GM21825 (cell line): ENCODE measurements at regions not wholly inside any gene's neighbourhood (a gene's known extent, or its start where the extent isn't known, plus 50 kb on each side); places are given as distances from the start of the nearest gene placed in this dataset.

ENCODE experiments used
- ATAC-seq: cut with Tn5 transposase; IDR thresholded peaks from one replicate; pipeline ENCODE4 v1.9.1; 2021; ENCODE audit warnings: mild to moderate bottlenecking, moderate library complexity; ENCODE audit not compliant: unreplicated experiment

DNA sequence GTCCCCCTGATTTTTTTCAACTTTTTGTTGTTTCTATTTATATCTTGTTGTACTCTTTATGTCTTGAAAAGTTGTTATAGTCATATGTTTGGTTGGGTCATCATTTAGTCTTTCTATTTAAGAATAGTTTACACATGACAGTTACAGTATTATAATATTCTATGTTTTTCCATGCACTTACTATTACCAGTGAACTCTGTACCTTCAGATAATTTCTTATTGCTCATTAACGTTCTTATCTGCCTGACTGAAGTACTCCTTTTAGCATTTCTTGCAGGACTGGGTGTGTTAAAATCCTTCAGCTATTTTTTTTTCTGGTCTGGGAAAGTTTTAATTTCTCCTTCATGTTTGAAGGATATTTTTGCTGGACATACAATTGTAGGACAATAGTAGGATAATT, 157.7 kb upstream of the DIPK2B start:
- ATAC-seq, result no peak

DNA sequence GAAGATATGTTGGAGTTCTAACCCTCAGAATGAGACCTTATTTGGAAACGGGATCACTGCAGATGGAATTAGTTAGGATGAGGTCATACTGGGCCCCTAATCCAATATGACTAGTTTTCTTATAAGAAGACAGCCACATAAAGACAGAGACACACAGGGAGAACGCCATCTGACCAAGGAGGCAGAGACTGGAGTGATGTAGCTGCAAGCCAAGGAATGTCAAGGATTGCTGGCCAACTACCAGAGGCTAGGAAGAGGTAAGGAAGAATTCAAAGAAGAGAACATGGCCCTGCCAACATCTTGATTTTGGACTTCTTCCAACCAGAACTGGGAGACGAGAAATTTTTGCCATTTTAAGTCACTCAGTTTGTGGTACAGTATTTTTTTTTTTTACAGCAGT, 152.8 kb upstream of the DIPK2B start:
- ATAC-seq, result no peak

DNA sequence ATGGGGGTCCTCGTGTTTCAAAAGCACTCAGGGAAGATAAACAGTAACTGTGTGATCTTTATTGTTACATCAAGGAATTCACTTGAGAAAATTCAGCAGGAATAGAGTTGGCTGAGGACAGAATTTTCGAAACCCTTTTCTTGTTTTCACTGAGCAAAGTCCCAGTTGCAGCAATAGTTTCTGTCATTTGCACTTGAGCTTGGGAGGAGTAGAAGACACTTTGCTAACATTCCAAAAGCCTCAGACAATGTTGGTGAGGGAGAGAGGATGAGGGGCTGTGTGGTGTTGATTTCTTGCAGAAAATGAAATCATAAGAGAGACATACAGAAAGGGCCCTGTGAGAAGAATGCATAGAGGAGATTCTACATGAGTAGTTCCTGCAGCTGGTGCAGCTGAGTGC, 151.9 kb upstream of the DIPK2B start:
- no peak for ATAC-seq

DNA sequence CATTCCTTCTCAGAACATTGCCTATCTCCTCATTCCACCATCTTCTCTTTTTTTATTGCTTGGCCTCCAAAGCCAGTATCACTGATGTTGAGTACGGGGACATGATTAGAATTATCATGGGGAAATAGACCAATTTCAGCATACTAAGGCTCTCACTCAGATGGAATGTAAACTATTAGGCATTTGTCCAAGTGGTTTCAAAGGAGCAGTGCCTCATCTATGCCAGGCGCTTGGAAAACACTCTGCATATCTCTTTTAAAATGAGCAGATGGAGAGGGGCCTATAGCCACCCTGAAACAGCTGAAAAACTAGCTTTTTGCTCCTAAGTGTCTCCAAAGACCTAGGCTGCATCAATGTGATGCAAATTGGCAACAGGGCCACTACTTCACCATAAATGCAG, 150.8 kb upstream of the DIPK2B start:
- no peak for ATAC-seq

DNA sequence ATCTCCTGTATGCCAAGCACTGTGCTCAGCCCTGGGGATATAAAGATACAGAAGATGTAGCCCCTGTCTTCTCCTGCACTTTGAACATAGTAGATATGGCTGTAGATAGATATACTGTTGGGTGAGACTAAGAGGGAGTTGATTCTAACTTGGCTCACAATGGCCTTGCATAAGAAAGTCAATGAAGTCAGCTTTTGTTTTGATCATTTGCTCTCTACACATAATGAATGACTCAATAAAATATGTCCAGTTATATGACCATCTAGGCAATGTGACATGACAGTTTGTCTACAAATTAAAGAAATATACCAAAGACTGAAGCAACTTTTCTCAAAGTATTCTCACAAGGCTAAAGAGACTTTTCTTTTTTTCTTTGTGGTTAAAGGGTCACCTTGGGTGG, 147.6 kb upstream of the DIPK2B start:
- ATAC-seq, result no peak

DNA sequence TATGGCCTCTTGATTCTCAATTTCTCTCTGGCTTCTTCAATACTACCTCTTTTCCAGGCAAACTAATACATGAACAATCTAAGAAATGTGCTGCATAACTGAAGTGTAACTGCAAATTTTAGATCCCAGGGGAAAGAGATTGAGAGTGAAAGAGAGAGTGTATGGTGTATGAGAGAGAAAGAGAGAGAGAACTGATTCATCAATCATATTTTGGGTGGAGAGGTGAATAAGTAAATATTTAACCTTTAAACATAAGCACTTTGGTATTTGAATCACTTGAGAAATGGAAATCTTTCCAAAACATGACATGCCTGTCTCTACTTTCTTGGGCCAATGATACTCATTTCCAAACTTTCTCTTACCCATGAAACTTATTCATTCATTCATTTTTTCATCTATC, 147.2 kb upstream of the DIPK2B start:
- no peak for ATAC-seq

DNA sequence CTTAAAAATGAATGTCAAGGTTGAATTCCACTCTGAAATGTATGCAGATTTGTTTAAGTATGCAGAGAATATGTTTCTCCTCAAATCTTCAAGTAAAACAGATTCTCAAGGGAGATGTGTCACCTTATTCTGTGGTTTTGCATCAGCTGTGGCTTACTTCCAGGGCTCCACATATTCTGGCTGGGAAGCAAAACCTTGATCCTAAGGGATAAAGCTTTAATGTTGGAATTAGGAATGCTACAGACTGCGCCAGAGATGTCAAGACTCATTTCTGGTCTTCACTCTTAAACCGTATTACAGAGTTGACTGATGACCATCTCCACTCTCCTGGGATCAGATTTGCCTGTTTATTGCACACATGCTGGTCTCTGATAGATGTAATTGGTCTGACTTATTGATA, 143.9 kb upstream of the DIPK2B start:
- no peak for ATAC-seq

DNA sequence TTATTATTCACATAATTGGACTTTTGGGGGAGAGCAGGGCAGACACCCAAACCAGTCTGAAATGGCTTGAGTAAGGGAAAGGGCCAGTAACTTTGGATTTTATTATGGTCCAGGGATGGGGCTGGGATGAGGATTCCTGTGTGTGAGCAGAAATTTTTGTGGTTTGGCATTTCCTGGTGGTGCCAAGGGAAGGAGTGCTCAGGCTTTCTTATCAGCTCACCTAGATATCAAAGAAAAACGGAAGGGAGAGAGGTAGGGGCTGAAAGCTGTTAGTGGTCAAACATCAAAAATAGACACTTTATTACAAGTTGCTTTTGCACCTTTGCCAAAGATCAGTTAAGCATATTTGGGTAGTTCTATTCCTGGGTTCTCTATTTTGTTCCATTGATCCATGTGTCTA, 128.5 kb upstream of the DIPK2B start:
- no peak for ATAC-seq

DNA sequence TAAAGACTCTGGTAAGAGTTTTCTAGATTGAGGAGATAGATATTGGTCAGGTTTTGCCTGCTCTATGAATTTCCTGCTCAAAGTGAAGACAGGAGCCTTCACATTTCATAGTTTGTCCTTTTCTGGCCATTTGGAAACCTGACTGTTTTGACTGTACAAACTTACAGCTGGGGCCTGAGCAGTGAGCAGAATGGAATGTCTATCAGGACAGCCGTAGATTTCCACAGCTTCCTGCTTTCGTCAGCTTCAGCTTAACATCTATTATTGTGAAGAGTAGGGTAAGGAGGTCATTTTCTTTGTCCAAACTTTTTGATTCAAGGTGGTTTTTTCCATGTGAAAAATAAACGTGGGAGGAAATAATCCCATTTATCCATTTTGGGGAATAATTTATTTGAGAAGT, 124.3 kb upstream of the DIPK2B start:
- no peak for ATAC-seq

DNA sequence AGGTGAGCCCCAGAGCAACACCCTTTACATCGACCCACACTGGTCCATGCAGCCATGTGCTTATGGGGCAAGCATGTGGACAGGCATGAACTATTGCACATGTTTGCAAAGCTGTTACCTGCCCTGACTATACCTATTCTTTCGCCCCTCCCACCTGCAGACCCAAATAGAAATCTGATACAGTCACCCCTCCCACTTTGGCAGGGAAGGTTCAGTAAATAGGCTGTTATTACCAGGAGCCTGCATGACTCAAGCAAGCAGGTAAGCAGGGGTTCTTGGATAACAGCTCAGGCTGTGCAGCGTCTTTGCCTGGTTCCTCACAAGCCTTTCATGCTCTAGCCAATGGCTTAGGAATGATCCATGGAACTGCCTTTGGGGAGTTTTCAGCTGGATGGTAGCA, 122.7 kb upstream of the DIPK2B start:
- ATAC-seq, result no peak

DNA sequence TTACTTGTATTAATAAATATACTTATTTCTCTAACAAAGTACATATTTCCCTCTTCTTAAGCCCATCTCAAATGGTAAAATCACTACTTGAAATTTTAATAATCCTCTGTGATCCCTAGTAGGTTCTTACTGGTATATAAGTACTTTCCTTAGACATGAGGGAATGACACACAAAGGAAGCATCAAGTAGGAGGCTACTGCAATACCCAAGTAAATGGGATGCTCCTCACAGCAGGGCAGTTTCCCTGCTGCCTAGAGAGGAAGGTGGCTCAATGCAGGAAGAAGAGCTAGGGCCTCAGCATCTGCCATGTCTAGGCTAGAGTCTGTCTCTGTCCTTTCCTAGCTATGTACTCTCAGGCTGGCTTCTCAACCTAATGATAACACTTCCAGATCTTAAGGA, 122.1 kb upstream of the DIPK2B start:
- no peak for ATAC-seq

DNA sequence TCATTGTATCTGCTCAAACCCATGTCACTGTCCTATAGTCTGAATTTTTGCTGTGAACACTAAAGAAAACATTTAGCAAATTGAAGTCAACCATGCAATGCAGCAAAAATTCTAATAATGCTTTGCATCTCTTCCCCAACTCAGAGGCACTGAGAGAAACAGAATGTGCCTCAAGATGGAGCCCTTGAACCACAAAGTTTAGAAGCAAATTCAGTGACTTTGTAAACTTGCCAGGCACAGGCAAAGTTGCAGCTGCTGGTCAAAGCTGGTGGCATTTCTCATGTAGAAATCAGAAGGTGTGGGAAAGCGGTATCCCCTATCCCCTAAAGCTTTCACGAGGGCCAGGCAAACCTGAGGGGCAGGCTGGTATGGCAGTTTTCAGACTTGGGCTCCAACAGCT, 121.7 kb upstream of the DIPK2B start:
- no peak for ATAC-seq

DNA sequence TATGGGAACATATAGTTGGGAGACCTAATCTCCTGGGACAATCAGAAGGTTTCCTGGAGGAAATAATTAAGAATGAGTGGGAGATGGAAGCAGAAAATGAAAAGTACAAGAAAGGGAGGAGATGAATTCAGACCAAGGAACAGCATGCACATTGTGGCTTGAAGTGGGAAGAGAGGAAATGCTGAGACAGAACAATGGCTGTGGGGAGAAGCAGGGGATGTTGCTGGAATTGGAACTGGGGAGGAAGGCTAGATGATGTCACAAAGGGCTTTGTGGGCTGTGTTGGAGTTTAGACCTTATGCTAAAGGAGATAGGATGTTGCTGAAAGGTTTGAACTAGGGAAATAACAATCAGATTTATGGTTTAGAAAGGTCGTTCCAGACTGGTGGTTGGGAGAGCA, 119.5 kb upstream of the DIPK2B start:
- ATAC-seq, result no peak

DNA sequence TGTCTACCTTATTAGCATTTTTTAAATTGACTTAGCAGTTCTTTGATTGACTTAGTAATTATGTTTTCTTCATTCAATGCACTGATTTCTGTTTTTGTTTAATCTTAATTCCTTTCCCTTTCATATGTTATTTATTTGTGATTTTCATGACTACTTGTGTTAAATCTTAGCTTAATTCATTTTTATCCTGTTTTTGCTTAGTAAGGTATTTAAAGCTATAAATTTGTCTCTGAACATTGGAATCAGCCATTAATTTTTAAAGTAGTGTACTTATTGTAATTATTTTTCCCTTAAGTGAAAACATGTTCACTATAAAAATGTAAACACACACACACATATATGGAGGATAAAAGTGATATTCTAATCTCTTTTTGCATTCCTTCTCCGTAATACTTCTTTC, 109.1 kb upstream of the DIPK2B start:
- no peak for ATAC-seq

DNA sequence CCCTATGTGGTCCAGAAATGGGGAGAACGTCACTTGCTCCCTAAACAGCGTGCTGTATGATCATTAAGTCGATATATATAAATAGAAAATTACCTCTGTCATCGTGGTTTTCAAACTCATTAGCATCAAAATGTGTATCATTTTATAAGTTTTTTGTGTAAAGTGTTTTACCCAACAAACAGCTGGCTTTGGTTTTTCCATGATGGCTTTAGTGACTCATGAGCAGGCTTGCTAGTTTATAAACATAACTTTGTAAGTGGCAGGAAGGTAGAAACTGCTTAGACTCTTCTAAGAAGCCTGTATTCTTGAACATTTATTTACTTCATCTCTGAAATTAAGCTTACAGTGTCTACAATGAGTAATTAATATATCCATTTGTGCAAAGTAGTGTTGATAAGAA, 108.4 kb upstream of the DIPK2B start:
- no peak for ATAC-seq

DNA sequence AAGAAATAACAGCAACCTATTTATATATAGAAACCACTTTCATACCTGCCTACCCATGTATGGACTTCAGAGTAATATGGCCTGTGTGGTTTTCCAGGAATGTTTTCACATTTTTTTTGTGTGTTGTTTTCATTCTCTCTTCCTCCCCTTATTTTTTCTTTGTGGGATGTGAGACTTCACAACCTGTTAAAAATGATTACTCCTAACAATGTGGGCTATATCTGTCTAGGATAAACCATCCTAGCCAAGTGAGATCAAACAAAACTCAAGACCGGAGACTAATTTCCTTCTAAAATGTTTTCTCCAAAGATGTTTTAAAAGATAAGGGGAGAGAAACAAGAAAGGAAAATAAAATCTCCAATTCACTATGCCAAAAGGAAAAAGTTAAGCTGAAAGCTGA, 106.1 kb upstream of the DIPK2B start:
- no peak for ATAC-seq

DNA sequence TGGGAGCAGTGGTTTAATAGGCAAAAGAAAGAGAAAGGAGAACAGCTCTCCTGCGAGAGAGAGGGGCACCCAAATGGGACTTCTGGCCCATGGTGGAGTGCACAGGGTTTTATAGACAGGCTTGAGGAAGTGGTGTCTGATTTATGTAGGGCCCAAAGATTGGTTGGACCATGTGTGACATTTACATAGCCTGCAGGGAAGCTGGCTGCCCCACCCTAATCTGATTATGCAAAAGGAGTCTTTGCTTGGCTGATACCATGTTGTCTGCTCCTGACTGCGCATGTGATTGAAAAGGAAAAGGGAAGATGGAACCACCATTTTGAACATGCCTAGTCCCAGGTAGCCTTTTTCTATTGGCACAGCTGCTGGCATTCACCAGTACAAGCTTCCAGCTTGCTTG, 100.0 kb upstream of the DIPK2B start:
- no peak for ATAC-seq

DNA sequence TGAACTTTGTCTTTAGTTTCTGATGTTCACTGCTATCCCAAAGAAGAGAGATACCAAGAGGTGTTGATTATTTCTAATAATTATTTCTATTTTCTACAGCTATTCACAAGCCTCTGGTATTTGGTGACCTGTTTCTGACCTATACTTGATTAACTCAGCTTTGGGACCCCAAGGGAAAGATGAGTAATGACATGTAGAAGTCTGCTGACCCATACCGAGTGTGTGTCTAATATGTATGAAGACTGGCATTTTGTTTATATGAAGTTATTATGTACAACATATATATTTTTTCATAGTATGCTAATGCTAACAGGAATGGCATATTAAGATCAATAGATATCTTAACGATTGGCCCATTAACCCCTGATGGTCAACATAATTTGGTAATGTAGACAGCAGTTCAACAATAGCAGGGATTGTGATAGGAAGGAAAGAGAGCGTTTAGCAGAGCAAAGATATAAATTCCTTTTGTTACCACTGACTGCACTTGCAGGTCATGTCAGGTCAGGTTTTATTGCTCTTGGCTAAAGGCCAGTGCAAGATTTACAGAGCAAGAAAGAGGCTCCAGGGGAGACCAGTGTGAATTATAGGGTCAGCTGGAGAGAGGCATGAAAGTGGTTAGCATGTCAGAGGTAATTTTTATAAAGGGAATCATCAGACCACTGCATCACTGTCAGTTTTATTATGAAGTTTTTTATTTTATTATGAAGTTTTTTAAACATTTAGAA, 94.7 kb upstream of the DIPK2B start:
- ATAC-seq, result no peak

DNA sequence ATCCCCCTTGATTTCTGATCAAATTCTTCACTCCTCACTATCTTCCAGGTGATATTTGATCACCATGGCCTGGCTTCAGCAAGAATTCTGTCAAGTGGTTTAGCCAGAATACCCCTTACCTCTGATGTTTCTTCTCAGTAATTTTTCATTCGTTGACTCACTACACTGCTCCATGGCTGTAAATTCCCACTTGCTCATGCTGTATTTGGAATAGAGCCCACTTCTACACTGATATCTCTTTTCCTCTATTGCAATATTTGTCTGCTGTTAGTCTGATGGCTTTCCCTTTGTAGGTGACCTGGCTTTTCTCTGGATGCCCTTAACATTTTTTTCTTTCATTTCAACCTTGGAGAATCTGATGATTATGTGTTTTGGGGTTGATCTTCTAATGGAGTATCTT, 73.9 kb upstream of the DIPK2B start:
- no peak for ATAC-seq

DNA sequence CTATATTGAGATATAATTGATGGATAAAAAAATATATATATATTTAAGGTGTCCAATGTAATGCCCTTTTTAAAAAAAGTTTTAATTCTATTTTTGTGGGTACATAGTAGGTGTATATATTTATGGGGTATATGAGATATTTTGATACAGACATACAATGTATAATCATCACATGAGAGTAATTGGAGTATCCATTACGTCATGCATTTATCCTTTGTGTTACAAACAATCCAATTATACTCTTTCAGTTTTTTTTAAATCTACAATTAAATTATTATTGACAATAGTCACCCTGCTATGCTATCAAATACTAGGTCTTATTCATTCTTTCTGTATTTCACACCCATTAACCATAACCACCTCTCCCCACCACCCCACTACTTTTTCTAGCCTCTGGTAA, 66.3 kb upstream of the DIPK2B start:
- no peak for ATAC-seq

DNA sequence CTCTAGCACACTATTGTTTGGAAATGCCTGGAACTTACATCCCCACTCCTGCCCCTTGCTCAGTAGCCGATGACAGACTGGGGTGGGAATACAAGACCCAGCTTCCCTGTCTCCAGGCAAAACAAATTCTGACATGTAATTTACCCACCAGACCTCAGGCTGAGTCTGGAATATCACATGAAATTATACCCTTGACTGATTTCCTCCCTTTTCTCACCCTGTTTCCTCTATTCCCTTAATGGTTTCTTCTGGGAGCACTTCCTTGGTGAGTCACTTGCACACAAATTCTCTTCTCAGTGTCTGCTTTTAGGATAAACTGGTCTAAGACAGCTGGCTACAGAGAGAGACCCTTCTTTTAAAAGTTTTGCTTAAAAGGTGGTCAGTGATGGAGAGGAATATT, 65.8 kb upstream of the DIPK2B start:
- no peak for ATAC-seq

DNA sequence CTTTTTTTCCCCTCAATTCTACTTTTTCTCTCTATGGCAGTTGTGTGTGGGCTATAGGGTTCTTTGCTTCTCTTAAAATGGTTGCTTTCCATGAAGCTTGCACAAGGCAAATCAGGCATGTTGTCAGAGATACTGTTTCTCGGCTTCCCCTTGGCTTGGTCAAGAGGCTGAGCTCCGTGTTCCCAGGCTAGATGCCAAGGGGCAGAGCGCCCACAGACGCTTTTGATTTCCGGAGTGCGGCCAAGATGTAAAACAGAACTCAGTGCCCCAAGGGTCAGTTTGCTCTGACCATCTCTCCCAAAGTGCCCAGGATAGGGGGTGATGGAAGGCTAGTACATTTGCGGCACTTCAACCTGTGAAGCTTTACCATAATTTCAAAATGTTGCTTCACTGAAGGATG, 64.2 kb upstream of the DIPK2B start:
- ATAC-seq, result no peak

DNA sequence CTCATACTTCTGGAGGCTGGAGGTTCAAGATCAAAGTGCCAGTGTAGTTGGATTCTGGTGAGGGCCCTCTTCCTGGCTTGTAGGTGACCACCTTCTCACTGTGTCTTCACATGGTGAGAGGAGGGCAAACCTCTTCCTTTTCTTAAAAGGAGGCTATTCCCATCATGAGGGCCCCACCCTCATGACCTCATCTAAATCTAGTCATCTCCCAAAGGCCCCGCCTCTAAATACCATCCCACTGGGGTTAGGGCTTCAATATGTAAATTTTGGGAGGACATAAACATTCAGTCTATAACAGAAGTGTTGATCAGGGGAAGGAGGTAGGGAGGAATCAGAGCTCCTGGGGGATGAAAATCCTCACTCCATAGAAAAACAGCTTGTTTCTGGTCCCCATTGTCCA, 60.8 kb upstream of the DIPK2B start:
- ATAC-seq, result no peak

DNA sequence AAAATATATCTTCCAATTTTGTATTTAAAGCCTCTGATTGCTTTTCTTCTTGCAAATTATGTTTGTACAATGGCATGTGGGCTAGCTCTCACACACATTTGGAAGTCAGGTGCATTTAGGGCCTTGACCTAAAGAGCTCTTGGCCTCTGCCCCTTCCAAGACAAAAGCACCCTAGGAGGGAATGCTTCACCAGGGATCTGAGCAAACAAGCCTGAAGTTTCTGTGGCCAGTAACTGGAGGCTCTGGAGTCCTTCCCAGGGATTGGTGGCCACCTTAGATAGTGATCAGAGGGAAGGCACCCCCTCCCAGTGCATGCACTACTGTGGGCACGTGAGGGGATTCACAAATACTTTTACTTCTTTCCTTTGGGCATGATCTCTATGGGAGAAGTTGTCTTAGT, 60.3 kb upstream of the DIPK2B start:
- ATAC-seq, result no peak
